Mammary epithelial cell (primary cell): ENCODE measurements at regions not wholly inside any gene's neighbourhood (a gene's known extent, or its start where the extent isn't known, plus 50 kb on each side); places are given as distances from the start of the nearest gene placed in this dataset.

Experiments used
- CTCF ChIP-seq, 2 donors: IDR thresholded peaks in 1 of 2; conservative IDR thresholded peaks in 1 of 2; 2 replicates each; pipeline ENCODE4 v1.5.1; 2011 to 2012; ENCODE audit warnings: inconsistent platforms in 2 of 2, low read length in 2 of 2, mild to moderate bottlenecking in 2 of 2, control low read depth in 1 of 2, low read depth in 1 of 2; ENCODE audit not compliant: insufficient read depth in 1 of 2; ENCODE audit errors: extremely low read depth in 1 of 2
- EZH2 ChIP-seq: IDR thresholded peaks from 2 replicates; pipeline ENCODE4 v1.6.1; 2012; ENCODE audit warnings: low read length, inconsistent platforms, borderline replicate concordance

- TF ChIP-seq CTCF (conservative IDR thresholded peaks at IDR 0.05 in 1 of 2, IDR thresholded peaks at IDR 0.05 in 1 of 2; ENCODE audit: extremely low read depth in 1 of 2, insufficient read depth in 1 of 2, low read depth in 1 of 2, low read length in 2 of 2), result no peak
- TF ChIP-seq EZH2, result no peak
Observed at GRCh38 chr17:63140255-63140654, 174.2 kb downstream of the TANC2 start.
